Fibroblast of mammary gland (primary cell): ENCODE measurements at regions not wholly inside any gene's neighbourhood (a gene's known extent, or its start where the extent isn't known, plus 50 kb on each side); places are given as distances from the start of the nearest gene placed in this dataset.

Source experiments
- DNase-seq: peaks from one replicate; pipeline ENCODE4 v3.0.0-alpha.2; 2010; ENCODE audit warnings: low read depth
- H3K4me3 ChIP-seq: 2 replicates; pipeline ENCODE4 v1.5.1; 2011; ENCODE audit warnings: low read depth, mild to moderate bottlenecking, low read length, moderate library complexity; ENCODE audit not compliant: control insufficient read depth
- CTCF ChIP-seq: conservative IDR thresholded peaks from 2 replicates; pipeline ENCODE4 v1.5.1; 2011; ENCODE audit warnings: low read depth, low read length, inconsistent platforms; ENCODE audit not compliant: control insufficient read depth, insufficient read depth

GRCh38 chr1:69123486-69123885 lies 444.2 kb upstream of the LRRC7 start:
- no peak for TF ChIP-seq CTCF
- DNase-seq = no peak
- no peak overlapping the region for H3K4me3 ChIP-seq

- DNase-seq = no peak
- no peak overlapping the region for H3K4me3 ChIP-seq
- no peak for TF ChIP-seq CTCF
Observed at GRCh38 chr1:69126796-69127195, 440.9 kb upstream of the LRRC7 start.

- H3K4me3 ChIP-seq = no peak overlapping the region
- no peak for DNase-seq
- TF ChIP-seq CTCF = no peak
Observed at GRCh38 chr1:69128204-69128603, 439.5 kb upstream of the LRRC7 start.

GRCh38 chr1:69129538-69129937 lies 438.2 kb upstream of the LRRC7 start:
- no peak for DNase-seq
- no peak overlapping the region for H3K4me3 ChIP-seq
- no peak for TF ChIP-seq CTCF

GRCh38 chr1:69138172-69138571 lies 429.6 kb upstream of the LRRC7 start:
- H3K4me3 ChIP-seq = no peak overlapping the region
- DNase-seq = no peak
- TF ChIP-seq CTCF = no peak

GRCh38 chr1:69139007-69139406 lies 428.7 kb upstream of the LRRC7 start:
- TF ChIP-seq CTCF = no peak
- no peak overlapping the region for H3K4me3 ChIP-seq
- no peak for DNase-seq

GRCh38 chr1:69146303-69146702 lies 421.4 kb upstream of the LRRC7 start:
- no peak for TF ChIP-seq CTCF
- no peak for DNase-seq
- H3K4me3 ChIP-seq = no peak overlapping the region
